ENCODE measurements at regions not wholly inside any gene's neighbourhood (a gene's known extent, or its start where the extent isn't known, plus 50 kb on each side); places are given as distances from the start of the nearest gene placed in this dataset.
"Not testable (repeated sequence)": the region's sequence is repeated elsewhere in the genome, so short reads cannot be mapped to it uniquely, and the experiment has no call there.

- DNase-seq, result not testable (repeated sequence)
Observed at GRCh38 chr13:61519214-61519613, 103.6 kb upstream of the PCDH20 start.

DNA sequence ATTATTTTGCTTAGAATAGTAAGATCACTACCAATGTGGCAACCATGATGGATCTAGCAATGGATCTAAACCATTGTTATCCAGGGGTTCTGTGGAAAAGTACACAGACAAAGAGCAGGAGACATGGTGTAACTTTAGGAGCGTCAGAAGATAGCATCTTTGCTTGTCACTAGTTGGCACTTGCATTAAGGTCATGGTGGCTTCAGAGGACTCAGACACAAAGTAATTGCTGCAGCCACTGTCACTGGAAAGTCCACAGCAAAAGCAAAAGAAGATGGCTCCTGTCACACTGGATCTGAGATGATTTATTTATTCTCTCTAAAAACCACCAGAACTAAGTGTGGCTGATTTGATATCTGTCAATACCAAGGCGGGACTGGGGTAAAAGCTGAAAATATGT is 93.3 kb upstream of the PCDH20 start:
- DNase-seq, result no peak

- no peak for DNase-seq
Observed at GRCh38 chr13:61500176-61500575, 84.5 kb upstream of the PCDH20 start.

- no peak for DNase-seq
Observed at GRCh38 chr13:61495648-61496047, 80.0 kb upstream of the PCDH20 start.

- DNase-seq, result not testable (repeated sequence)
Observed at GRCh38 chr13:61493556-61493955, 77.9 kb upstream of the PCDH20 start.

DNA sequence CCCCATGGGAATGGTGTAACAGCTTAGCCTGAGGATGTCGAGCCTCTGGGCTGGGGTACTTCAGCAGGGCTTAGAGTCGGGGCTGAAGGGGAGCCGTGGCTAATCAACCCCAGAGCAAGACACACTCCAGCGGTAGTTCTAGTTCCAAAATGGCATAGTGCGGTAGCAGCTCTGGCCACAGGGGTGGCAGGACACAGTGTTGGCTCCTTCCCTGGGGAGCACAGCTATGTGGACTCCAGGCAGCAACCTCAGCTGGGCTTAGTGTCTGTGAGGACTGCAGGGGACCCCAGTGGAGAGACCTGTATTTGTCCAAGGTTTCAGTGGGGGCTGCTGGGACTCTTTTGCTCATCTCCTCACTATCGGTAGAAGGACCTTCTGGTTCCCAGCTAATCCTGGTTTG is 70.8 kb upstream of the PCDH20 start:
- DNase-seq, result no peak

GRCh38 chr13:61485128-61485765 is 69.6 kb upstream of the PCDH20 start:
- DNase-seq, result no peak

GRCh38 chr13:61477619-61478018 is 62.0 kb upstream of the PCDH20 start:
- no peak for DNase-seq

- DNase-seq, result no peak
Observed at GRCh38 chr13:61470786-61471185, 55.1 kb upstream of the PCDH20 start.

DNA sequence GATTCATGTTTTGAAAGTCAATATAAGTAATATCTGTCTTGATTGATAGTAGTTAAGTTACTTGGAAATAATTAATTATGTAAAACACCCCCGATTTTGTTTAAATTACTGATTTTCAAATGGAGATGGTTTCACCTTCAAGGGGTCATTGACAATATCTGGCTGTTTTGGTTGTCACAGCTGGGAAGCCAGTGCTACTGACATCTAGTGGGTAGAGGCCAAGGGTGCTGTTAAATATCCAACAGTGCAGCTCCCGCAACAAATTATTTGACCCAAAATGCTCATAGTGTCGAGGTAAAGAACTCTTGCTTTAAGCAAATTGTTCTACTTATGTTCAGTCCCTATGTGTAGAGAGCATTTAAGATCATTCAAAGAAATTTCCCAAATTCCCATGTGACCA is 50.6 kb upstream of the PCDH20 start:
- DNase-seq, result no peak

All from NCI-H1694 (cell line).